GM04504 (cell line): ENCODE measurements at regions not wholly inside any gene's neighbourhood (a gene's known extent, or its start where the extent isn't known, plus 50 kb on each side); places are given as distances from the start of the nearest gene placed in this dataset.
"Not testable (repeated sequence)": the region's sequence is repeated elsewhere in the genome, so short reads cannot be mapped to it uniquely, and the experiment has no call there.

Experiments
- DNase-seq: peaks from one replicate; pipeline ENCODE4 v3.0.0-alpha.2; 2012; ENCODE audit warnings: low read depth

GRCh38 chr3:35144011-35144410, 495.3 kb upstream of the ARPP21 start:
- DNase-seq, result no peak

- DNase-seq, result not testable (repeated sequence)
These were observed 492.9 kb upstream of the ARPP21 start for GRCh38 chr3:35146256-35147035.

GRCh38 chr3:35183927-35184675, 455.2 kb upstream of the ARPP21 start:
- DNase-seq, result no peak

- no peak for DNase-seq
These were observed 454.6 kb upstream of the ARPP21 start for GRCh38 chr3:35184775-35185174.

- DNase-seq, result no peak
These were observed 451.4 kb upstream of the ARPP21 start for GRCh38 chr3:35187908-35188307.

- no peak for DNase-seq
These were observed 444.7 kb upstream of the ARPP21 start for GRCh38 chr3:35194666-35195065.

GRCh38 chr3:35198857-35199256, 440.5 kb upstream of the ARPP21 start:
- DNase-seq, result no peak

GRCh38 chr3:35200056-35200455, 439.3 kb upstream of the ARPP21 start:
- no peak for DNase-seq

- no peak for DNase-seq
These were observed 438.1 kb upstream of the ARPP21 start for GRCh38 chr3:35201211-35201610.

- DNase-seq, result no peak
These were observed 423.5 kb upstream of the ARPP21 start for GRCh38 chr3:35215525-35216500.

- DNase-seq, result no peak
These were observed 422.6 kb upstream of the ARPP21 start for GRCh38 chr3:35216501-35217266.

GRCh38 chr3:35223632-35224394, 415.5 kb upstream of the ARPP21 start:
- DNase-seq, result no peak

GRCh38 chr3:35224565-35225295, 414.6 kb upstream of the ARPP21 start:
- DNase-seq, result no peak

- no peak for DNase-seq
These were observed 398.1 kb upstream of the ARPP21 start for GRCh38 chr3:35241236-35241635.

GRCh38 chr3:35254917-35255316, 384.4 kb upstream of the ARPP21 start:
- no peak for DNase-seq

- DNase-seq, result no peak
These were observed 381.7 kb upstream of the ARPP21 start for GRCh38 chr3:35257641-35258040.

- no peak for DNase-seq
These were observed 376.9 kb upstream of the ARPP21 start for GRCh38 chr3:35262406-35262805.

GRCh38 chr3:35263477-35263876, 375.8 kb upstream of the ARPP21 start:
- no peak for DNase-seq

- not testable (repeated sequence) for DNase-seq
These were observed 373.3 kb upstream of the ARPP21 start for GRCh38 chr3:35266065-35266464.

- no peak for DNase-seq
These were observed 363.6 kb upstream of the ARPP21 start for GRCh38 chr3:35275768-35276167.
